ENCODE measurements at regions not wholly inside any gene's neighbourhood (a gene's known extent, or its start where the extent isn't known, plus 50 kb on each side); places are given as distances from the start of the nearest gene placed in this dataset.
A peak's percentile ranks its signal among the peaks of the same experiment; 100 is the strongest.

- no peak overlapping the region for H3K4me3 ChIP-seq (ENCODE audit: low read depth, low read length)
- no peak for TF ChIP-seq CTCF (IDR thresholded peaks at IDR 0.05; ENCODE audit: insufficient read depth, low read depth, low read length)
- DNase-seq (ENCODE audit: low read depth), result no peak
These were observed 60.1 kb upstream of the MRTFB start for GRCh38 chr16:14011001-14011400.

GRCh38 chr16:14011846-14012245 lies 59.3 kb upstream of the MRTFB start:
- TF ChIP-seq CTCF (IDR thresholded peaks at IDR 0.05; ENCODE audit: insufficient read depth, low read depth, low read length), result no peak
- DNase-seq (ENCODE audit: low read depth), result no peak
- H3K4me3 ChIP-seq (ENCODE audit: low read depth, low read length), result no peak overlapping the region

- no peak overlapping the region for H3K4me3 ChIP-seq (ENCODE audit: low read depth, low read length)
- DNase-seq (ENCODE audit: low read depth), result no peak
- TF ChIP-seq CTCF (IDR thresholded peaks at IDR 0.05; ENCODE audit: insufficient read depth, low read depth, low read length), result no peak
These were observed 58.0 kb upstream of the MRTFB start for GRCh38 chr16:14013145-14013570.

GRCh38 chr16:14013571-14014283 lies 57.4 kb upstream of the MRTFB start:
- no peak overlapping the region for H3K4me3 ChIP-seq (ENCODE audit: low read depth, low read length)
- DNase-seq (ENCODE audit: low read depth), result peak; percentile 92

GRCh38 chr16:14014284-14014625 lies 56.9 kb upstream of the MRTFB start:
- DNase-seq (ENCODE audit: low read depth), result no peak
- H3K4me3 ChIP-seq (ENCODE audit: low read depth, low read length), result no peak overlapping the region
- TF ChIP-seq CTCF (IDR thresholded peaks at IDR 0.05; ENCODE audit: insufficient read depth, low read depth, low read length), result no peak

More at GRCh38 chr16:14013571-14014283, 57.4 kb upstream of the MRTFB start:
- TF ChIP-seq CTCF (IDR thresholded peaks at IDR 0.05; ENCODE audit: insufficient read depth, low read depth, low read length), result no peak

GRCh38 chr16:14015033-14015432 lies 56.1 kb upstream of the MRTFB start:
- DNase-seq (ENCODE audit: low read depth), result peak; percentile 22
- H3K4me3 ChIP-seq (ENCODE audit: low read depth, low read length), result no peak overlapping the region
- no peak for TF ChIP-seq CTCF (IDR thresholded peaks at IDR 0.05; ENCODE audit: insufficient read depth, low read depth, low read length)

- TF ChIP-seq CTCF (IDR thresholded peaks at IDR 0.05; ENCODE audit: insufficient read depth, low read depth, low read length), result no peak
- H3K4me3 ChIP-seq (ENCODE audit: low read depth, low read length), result no peak overlapping the region
- DNase-seq (ENCODE audit: low read depth), result no peak
These were observed 55.7 kb upstream of the MRTFB start for GRCh38 chr16:14015461-14015860.
